GM18873 (cell line): ENCODE measurements at regions not wholly inside any gene's neighbourhood (a gene's known extent, or its start where the extent isn't known, plus 50 kb on each side); places are given as distances from the start of the nearest gene placed in this dataset.

Source experiments
- ATAC-seq: cut with Tn5 transposase; IDR thresholded peaks from one replicate; pipeline ENCODE4 v1.9.1; 2021; ENCODE audit warnings: mild to moderate bottlenecking, moderate library complexity, moderate number of reproducible peaks; ENCODE audit not compliant: unreplicated experiment, low FRiP score

DNA sequence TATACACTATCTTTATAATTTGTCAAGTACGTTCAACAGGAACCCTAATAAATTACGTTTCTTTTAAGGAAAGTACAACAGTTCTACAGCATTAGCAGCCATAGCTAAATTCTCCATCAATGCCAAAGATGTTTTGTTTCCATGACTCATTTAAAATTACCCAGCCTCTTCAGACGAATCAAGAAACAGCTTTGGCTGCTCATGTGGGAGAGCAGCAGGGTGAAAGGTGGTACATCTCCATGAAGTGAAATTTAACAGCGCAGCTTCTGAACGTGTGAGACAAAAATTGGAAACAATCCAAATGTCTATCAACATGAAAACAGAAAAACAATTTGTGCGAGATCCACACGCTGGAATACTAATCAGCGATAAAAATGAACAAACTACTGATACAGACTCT, 327.3 kb upstream of the CDH6 start:
- ATAC-seq = no peak

DNA sequence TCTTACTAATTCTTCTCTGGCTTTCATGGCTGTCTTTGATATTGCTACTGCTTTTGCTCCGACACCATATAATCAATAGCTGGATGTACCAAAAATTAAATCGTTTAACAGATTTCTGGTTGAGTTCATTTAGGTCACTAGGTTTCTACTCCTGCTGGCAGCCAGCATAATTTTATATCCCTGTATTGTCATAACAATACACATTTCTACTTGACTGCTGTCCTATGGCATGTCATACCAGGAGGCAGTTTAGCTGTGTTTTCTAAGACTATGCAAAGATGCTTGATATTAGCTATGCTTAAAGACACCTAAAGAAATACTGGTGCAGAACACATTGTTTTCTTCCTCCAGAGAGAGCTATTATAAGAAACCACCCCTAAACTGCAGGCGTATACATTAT, 337.2 kb upstream of the CDH6 start:
- no peak for ATAC-seq

DNA sequence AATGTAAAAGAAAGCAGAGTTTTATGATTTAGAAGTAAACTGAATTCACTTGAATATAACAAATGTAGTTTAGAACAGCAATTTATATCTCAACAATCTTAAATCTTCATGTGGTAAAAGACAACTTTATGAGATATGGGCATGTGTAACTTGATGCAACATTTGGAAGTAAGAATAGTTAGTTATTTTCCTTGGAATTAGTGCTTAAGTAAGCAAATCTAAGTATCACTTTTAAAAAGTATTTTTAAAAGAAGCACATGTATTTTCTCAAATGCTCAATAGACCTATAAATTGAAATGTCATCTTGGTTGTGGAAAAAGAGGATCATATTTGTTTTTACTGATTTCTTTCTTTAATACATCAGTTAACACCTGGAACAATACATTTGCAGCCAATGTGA, 340.3 kb upstream of the CDH6 start:
- no peak for ATAC-seq

DNA sequence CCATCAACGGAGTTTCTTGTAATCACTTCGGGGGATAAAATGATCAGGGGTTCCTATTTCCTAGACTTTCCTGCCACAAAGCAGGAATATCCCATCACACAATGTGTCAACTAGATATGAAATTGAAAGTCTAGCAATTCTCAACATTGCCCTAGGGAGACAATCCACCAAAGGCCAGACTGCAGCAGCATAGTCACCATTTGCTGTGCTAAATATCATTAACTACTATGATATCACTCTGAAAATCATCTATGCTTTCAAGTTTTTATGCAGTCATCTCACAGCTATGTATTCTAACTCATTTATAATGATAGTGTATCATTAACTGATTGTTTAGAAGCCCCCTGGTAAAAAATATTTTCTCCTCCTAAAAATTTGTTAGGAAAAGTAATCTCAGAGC, 342.6 kb upstream of the CDH6 start:
- ATAC-seq = no peak

DNA sequence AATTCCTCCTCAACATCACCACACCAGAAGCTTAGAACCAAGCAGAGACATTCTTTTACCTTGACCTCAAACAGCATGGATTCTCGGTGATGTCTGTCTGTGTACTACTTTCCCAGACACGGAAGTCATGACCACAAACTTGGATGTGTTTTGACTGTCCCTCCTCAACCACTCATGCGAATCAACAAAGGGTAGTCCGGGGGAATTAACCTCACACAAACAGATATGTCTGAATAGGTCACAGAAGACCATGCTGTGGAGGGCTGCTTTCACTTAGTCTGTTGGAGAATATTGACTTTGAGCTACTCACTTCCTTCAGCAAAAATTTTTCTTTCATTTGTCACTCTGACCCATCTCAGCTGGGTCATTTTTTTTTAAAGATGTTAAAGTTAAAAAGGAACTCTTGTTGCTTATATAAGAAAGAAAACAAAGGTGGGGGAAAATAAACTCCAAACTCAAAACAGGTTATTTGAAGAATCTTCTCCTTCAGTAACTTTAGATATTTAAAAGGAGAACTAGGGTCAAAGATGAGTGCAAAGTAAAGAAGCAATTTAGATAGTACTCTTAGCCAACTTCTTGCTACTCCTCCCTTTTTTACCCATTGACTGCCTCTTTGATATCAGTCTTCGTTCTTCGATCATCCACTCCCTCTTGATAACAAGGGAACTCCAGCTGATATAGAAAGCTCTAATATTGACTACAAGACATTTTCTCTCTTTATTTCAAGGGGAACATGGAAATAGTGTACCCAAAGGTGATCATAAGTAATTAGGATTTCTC, 343.4 kb upstream of the CDH6 start:
- no peak for ATAC-seq

DNA sequence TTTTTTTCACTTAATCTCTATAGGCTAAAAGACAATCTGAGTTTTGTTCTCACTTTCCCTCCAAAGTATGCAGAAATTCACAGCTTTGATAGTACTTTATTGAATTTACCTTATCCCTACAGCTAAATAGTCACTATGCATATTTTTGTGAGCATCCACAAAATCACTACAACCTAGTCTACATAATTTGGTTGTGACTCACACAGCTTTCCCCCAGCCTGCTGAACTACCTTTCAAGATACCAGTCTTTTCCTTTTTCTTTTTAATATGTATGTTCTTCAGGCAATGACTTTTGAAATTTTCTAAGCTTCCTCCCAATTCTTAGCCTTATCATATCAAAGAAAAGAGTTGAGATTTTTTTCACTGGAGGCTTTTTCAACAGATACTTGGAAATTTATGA, 347.3 kb upstream of the CDH6 start:
- no peak for ATAC-seq

DNA sequence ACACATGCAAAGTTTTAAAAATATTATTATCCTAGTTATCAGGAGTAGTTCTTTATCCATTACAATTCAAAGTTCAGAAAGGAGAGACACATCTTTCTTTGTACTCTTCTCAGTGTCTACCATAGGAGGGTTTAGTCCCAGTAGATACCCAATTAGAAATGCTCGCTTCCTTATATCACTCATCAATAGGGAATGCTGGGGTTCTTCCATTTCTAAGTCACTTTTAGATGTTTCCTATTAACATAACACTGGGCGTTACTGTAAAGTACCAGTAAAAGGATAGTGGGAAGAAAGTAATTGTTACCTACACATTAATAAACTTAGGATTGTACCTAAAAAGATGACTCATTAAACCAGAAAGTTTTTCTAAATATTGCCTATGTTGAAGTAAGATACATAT, 348.3 kb upstream of the CDH6 start:
- ATAC-seq = no peak

DNA sequence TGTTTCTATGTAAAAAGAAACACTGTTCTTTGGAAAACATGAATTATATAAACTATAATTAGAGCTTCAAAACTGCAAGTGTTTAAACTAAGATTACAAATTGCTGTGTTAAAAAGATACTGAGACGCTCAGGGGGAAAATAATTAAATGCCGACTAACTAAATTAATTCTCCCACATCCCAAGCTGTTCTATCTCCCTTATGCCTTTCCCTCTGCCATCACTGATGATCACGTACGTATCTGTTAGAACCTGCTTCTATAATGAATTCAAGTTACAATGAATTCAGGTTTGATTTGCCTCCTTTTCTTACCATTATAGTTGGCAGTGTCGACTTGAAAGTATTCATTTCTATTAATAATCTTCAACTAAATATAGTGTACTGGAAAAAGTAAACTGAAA, 349.9 kb upstream of the CDH6 start:
- no peak for ATAC-seq

DNA sequence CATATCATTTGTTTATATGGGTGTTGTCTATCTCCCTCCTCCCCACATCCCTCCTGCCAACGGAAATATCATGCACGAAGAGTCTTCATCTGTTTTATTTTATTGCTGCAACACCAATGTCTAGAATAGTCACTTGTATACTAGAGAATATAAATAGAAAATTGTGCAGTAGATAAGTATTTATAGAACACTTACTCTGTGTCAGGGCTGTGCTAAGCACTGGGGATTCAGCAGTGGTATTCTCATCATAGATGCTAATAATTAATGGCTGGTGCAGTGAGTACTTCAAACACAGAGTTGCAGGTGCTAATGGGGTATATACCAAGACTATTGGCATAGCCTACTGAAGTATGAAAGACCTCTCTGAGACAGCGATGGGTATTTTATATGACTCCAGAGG, 353.5 kb upstream of the CDH6 start:
- no peak for ATAC-seq

DNA sequence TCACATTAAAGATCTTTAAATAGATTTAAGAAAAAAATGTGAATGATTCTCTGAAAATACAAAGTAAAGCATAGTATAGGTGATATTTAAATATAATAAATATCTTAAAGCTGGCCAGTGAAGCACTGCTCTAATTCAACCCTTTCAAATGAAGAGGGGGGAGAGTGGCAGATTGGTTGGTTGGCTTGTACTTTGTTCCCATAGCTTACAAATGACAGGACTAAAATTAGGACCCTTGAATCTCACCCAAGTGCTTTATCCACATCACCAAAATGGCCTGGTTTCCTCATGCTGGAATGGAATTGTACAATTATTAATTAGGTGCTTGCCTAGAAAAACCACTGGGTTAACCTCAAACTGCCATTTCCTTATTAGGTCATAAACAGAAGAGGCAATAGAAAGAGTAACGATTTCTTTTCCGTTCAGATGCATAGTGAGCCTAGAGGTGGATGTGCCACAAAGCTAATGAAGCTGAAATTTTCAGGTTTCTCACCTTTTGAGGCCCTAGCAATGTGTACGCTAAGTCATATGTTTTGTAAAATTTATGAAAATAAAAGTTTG, 354.5 kb upstream of the CDH6 start:
- ATAC-seq = no peak

DNA sequence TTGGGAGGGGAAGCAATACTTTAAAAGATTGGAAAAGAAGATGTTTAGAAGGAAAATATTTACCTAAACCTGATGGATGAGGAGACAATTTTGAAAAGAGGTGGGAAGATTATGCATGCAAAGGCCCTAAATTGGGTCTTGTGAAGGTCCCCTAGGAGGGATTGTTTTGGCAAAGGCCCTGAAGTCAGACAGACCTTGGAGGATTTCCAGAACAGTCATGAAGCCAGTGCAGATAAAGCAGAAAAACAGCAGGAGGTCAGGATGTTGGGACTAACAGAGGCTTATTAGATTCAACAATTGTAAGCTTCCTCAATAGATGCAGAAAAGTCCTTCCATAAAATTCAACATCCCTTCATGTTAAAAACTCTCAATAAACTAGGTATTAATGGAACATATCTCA, 361.0 kb upstream of the CDH6 start:
- ATAC-seq = no peak

DNA sequence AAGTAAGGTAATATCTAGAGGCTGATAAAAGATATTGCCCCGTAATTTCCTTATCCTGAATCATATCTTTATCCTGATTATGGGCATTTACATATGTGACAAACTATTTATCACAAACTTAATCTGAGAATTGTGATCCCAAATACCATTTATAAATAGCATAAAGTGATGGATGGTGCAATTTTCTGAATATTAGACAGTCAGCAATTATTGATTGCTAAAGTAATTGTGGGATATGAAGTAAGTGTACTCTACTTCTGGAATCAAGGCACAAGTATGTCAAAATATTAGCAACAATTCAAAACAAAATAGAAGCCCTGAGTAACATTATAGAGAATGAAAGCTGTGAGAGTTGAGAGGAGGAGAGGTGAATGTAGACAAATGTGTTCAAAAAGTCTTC, 361.9 kb upstream of the CDH6 start:
- no peak for ATAC-seq

DNA sequence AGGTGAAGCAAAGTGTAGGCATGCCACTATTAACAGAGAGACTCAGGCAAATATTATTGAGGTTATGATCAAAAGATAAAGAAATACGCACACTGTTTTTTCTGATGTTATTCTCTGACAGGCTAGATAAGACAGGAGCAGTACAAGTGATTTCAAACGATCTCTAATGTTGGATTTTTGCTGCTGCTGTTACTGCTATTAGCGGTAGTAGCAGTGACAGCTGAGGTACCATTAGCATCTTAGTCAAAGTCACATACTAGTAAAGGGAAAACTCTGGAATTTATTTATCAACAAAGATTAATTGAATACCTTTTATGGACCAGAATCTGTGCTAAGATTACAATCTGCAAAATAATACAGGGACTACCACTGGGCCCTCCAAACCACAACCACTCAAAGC, 362.4 kb upstream of the CDH6 start:
- no peak for ATAC-seq

DNA sequence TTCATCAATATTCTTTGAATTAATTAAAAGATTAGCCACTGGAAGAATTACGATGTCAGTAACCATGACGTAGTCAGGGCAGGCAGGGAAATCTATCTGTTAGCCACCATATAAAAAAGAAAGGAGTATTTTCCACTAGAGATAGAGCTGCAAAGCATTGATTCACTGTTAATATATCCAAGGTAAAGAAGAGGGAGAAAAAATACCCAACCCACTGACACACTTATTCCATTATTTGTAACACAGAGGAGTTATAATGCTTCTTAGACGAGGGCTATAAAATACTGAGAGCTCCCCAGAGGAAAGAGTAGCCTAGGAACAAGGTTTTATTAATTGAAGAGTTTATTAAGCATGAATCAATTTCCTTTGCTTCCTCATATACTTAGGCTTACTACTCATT, 382.2 kb upstream of the CDH6 start:
- no peak for ATAC-seq

DNA sequence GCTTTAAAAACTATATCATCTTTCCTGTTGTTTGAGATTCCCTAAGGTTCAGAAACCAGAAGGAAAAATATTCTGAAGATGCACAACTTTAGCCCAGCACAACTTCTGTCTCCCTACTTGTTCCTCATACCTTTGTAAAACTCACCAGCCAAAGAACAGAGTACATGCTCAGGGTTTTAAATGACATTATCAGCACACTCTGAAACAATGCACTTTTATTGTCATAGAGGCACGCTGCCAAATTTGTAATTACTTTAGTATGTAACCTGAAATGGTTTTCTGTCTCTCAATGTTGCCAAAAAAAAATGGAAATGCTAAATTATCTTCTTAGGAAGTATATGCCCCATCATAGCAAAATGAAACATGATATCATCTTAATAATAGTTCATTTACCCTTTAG, 383.6 kb upstream of the CDH6 start:
- ATAC-seq = no peak

DNA sequence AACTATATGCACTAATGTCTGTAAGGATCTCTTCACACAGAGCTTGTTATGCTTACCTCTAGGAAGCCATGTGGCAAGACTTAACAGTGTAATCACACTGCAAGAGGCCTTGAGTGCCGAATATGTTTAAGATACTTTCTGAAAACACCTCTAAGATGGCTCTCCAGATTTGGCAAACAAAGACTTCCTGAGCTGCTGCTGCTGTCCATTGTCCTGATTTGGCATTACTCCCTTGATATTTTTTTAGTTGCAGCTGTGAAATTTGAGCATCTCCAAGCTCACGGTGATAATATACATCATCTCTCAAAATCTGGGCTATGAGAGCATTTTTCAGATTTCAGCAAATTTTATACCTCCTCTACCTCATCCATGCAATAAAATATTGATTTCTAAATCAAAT, 384.5 kb upstream of the CDH6 start:
- ATAC-seq = no peak

DNA sequence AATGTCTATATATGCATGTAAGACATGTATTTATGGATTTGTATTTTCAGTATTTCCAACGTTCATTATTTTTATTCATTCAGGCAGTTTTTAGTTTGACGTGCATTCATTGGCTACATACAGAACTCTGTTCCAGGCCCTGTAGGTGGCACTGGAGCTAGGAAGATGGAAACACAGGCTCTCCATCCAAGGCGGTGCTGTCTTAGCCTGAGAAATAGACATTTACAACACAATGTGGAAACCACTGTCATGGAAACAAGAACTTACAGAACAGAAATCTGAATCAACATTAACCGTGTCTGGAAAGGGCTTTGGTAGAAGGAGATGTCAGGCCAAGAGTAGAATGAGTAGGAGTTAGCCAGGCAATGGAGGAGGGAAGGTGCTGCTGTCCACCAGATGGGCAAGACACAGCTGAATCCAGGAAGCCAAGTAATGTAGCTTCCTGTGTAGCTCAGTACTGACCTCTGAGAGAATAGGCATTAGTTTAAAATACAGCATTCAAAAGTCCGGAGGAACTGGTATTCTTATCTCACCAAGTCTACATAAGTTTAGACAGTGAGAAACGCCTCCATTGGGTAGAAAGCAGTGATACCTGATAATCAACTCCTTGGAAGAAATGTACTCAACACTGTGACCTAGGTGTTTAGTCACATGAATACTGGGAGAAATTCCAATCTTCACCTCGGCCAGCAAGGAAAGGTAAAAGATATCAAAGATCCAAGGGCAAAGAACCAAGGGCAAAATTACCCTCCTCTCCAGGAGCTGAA, 388.6 kb upstream of the CDH6 start:
- no peak for ATAC-seq

DNA sequence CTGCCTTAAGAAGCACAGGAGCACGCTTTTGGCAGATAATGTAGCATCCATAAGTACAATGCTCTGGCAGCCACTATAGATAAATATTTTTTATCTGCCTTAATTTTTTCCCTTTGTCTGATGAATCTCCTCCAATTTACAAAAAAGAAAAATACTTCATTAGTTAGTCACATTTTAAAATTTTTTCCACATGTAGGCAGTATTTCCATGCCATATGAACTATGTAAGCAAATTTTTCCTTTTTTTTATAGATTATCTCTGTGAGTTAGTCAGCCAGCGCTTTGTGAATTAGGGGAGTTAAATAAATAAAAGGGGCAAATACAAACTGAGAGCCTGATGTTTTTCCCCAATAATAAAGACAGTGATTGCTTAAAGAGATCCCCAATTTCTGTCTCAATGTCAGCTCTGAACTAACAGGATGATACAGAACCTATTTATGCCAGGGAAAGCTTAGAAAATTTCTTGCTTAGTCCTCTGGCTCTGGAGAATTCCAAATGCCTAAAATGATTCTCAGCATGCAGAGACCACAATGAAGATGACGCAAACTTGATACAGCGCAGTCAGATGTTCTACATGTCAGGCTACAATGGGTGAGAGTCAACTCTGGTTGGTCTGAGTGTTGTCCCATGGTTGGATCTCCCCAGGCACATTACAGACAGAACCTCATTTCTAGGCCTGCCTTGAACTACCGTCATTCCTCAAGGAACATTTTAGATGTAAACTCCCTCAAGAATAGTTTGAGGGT, 390.4 kb upstream of the CDH6 start:
- ATAC-seq = no peak

DNA sequence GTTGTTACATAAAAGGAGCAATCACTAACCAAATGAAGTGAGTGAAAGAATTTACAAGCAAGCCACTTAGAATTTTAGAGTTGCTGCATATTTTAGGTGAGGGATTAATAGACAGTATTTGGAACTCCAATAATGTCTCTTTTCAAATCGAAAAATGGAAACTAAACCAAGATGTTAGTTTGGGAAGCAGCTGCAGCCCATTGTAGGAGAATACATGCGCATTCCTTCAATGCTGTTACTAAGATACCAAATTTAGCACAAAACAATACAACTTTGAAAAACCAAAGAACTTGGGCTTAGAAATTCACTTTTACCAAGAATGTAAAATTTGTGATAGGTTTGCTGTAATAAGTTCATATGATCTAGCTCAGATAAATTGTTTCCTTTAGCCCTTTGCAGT, 411.8 kb upstream of the CDH6 start:
- no peak for ATAC-seq

DNA sequence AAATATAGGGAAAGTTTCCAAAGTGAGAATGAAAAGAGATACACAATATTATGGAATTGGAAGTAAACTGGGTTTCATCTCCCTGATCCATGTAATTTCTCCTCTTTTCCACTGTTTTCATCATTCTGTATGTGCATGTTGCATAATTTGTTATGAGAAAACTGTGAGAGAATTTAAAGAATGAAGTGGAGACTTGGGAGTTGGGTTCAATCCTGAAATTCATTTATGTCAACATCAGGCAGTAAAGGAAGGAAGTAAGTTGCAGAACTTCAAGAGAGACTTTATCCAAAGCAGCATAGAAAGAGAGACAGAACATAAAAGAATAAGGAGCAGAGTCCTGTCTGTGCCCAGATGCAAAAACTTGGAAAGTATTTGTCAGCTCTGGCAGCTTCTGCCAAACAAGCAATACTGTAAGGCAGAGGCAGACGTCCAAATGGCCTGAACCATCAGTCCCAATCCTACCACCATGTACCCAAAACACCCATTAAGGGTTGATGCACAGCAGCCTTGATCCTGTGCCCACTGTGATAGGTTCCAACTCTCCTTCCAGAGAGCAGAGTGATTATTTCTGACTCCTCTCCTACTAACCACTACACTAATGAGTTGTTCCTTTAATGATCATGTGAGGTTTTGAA, 425.3 kb upstream of the CDH6 start:
- ATAC-seq = no peak

DNA sequence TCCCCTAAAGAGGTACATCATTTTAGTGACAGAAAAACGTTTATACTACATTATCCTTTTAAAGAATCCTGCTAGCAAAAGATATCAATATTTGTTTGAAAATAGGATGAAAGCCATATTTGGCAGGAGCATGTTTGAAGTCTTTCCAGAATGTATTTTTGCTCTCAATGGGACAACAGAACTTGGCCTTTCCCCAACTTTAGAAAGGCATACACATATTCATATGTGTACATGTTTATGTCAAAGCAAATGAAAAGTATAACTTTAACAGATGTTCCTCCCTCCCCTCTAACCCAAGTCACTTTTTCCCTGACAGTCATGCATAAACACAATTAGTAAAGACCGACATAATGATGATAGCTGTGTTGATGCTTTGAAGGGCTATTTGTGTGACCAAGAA, 427.8 kb upstream of the CDH6 start:
- ATAC-seq = no peak
